IMR-90 (cell line): ENCODE measurements at regions not wholly inside any gene's neighbourhood (a gene's known extent, or its start where the extent isn't known, plus 50 kb on each side); places are given as distances from the start of the nearest gene placed in this dataset.

Experiments used
- ATAC-seq: fragments of 200-7000 bp; cut with Tn5 transposase; 2 replicates; pipeline ENCODE4 v1.9.1; 2020; ENCODE audit warnings: low read depth, mild to moderate bottlenecking, moderate library complexity
- BruUV-seq: library from RNA; stranded (reverse); fragments of 400-500 nt; replicated peaks from 2 replicates; lab custom pipeline; 2021; lab: Mats Ljungman, UMichigan
- CTCF ChIA-PET: fragments of 300-600 bp; formaldehyde crosslinking; extraction: SDS; loops from one replicate; lab custom pipeline; 2021; ENCODE audit warnings: antibody characterized with exemption; lab: Yijun Ruan, JAX
- POLR2A ChIA-PET: fragments of 300-600 bp; sonication (Branson Sonifier 250); formaldehyde crosslinking; loops from one replicate; lab custom pipeline; 2022; ENCODE audit warnings: antibody characterized with exemption; ENCODE audit not compliant: unreplicated experiment; lab: Charles Lee
- DNase-seq: peaks from one replicate; pipeline ENCODE4 v3.0.0; 2013
- H2AFZ ChIP-seq: replicated peaks from 2 replicates; pipeline ENCODE3; 2013; ENCODE audit warnings: low read length, mild to moderate bottlenecking; ENCODE audit not compliant: poor library complexity
- H2AK5ac ChIP-seq: 2 replicates; pipeline ENCODE4 v1.6.1; 2013; ENCODE audit warnings: low read depth, low read length, inconsistent platforms
- H2AK9ac ChIP-seq: replicated peaks from 2 replicates; pipeline ENCODE3; 2013; ENCODE audit warnings: mild to moderate bottlenecking, low read depth, low read length, moderate library complexity; ENCODE audit not compliant: poor library complexity
- H2BK120ac ChIP-seq: 2 replicates; pipeline ENCODE4 v1.6.1; 2013; ENCODE audit warnings: low read depth, low read length, inconsistent platforms
- H2BK15ac ChIP-seq: 3 replicates; pipeline ENCODE4 v1.6.1; 2013; ENCODE audit warnings: low read depth, low read length, inconsistent platforms
- H2BK20ac ChIP-seq: 2 replicates; pipeline ENCODE4 v1.6.1; 2013; ENCODE audit warnings: low read depth, mild to moderate bottlenecking, inconsistent platforms, low read length, moderate library complexity
- H2BK5ac ChIP-seq: 2 replicates; pipeline ENCODE4 v1.6.1; 2013; ENCODE audit warnings: mild to moderate bottlenecking, low read depth, low read length, inconsistent platforms; ENCODE audit not compliant: poor library complexity, severe bottlenecking
- H3K14ac ChIP-seq: replicated peaks from 2 replicates; pipeline ENCODE4 v1.6.1; 2013; ENCODE audit warnings: low read depth, low read length, inconsistent platforms
- H3K18ac ChIP-seq: 2 replicates; pipeline ENCODE4 v1.6.1; 2013; ENCODE audit warnings: low read depth, low read length, control low read depth
- H3K23ac ChIP-seq: 2 replicates; pipeline ENCODE4 v1.6.1; 2013; ENCODE audit warnings: low read depth, low read length, inconsistent platforms
- H3K27ac ChIP-seq: 2 replicates; pipeline ENCODE4 v1.5.1; 2013; ENCODE audit warnings: mild to moderate bottlenecking, control low read depth, low read length; ENCODE audit not compliant: insufficient read depth
- H3K27me3 ChIP-seq: 2 replicates; pipeline ENCODE4 v1.6.1; 2013; ENCODE audit warnings: low read length; ENCODE audit not compliant: control insufficient read depth, insufficient read depth
- H3K36me3 ChIP-seq: 2 replicates; pipeline ENCODE4 v1.6.1; 2013; ENCODE audit warnings: low read length, mixed read lengths; ENCODE audit not compliant: control insufficient read depth, insufficient read depth
- H3K4ac ChIP-seq: 2 replicates; pipeline ENCODE4 v1.6.1; 2013; ENCODE audit warnings: low read depth, low read length, inconsistent platforms
- H3K4me1 ChIP-seq: 2 replicates; pipeline ENCODE4 v1.6.1; 2013; ENCODE audit warnings: low read length, mixed read lengths; ENCODE audit not compliant: control insufficient read depth, insufficient read depth
- H3K4me2 ChIP-seq: 2 replicates; pipeline ENCODE4 v1.6.1; 2013; ENCODE audit warnings: low read depth, mild to moderate bottlenecking, control low read depth, low read length, moderate library complexity
- H3K4me3 ChIP-seq: 2 replicates; pipeline ENCODE4 v1.5.1; 2013; ENCODE audit warnings: low read depth, mild to moderate bottlenecking, control low read depth, low read length, moderate library complexity; ENCODE audit not compliant: insufficient read depth
- H3K56ac ChIP-seq: 2 replicates; pipeline ENCODE4 v1.6.1; 2013; ENCODE audit warnings: low read length, inconsistent platforms; ENCODE audit not compliant: insufficient read depth; ENCODE audit errors: extremely low read depth
- H3K79me1 ChIP-seq, 2 experiments: 2 replicates each; pipeline ENCODE4 v1.6.1; 2013; ENCODE audit warnings: low read length in 2 of 2, inconsistent platforms in 1 of 2, low read depth in 1 of 2
- H3K9ac ChIP-seq: 2 replicates; pipeline ENCODE4 v1.6.1; 2013; ENCODE audit warnings: low read depth, low read length, control low read depth
- H3K9me1 ChIP-seq: 2 replicates; pipeline ENCODE4 v1.6.1; 2013; ENCODE audit warnings: low read length, inconsistent platforms; ENCODE audit not compliant: insufficient read depth
- H3K9me3 ChIP-seq: 2 replicates; pipeline ENCODE4 v1.6.1; 2013; ENCODE audit warnings: low read length; ENCODE audit not compliant: control insufficient read depth, insufficient read depth
- H4K20me1 ChIP-seq: 2 replicates; pipeline ENCODE4 v1.6.1; 2013; ENCODE audit warnings: low read length, inconsistent platforms; ENCODE audit not compliant: insufficient read depth
- H4K5ac ChIP-seq: 2 replicates; pipeline ENCODE4 v1.6.1; 2013; ENCODE audit warnings: mild to moderate bottlenecking, low read depth, low read length, control low read depth
- H4K8ac ChIP-seq, 2 experiments: 2 replicates each; pipeline ENCODE4 v1.6.1; 2013; ENCODE audit warnings: low read depth in 2 of 2, low read length in 2 of 2, control low read depth in 1 of 2, inconsistent platforms in 1 of 2
- H4K91ac ChIP-seq: 2 replicates; pipeline ENCODE4 v1.6.1; 2013; ENCODE audit warnings: low read depth, low read length, inconsistent platforms; ENCODE audit not compliant: insufficient read depth
- CEBPB ChIP-seq: IDR thresholded peaks from 2 replicates; pipeline ENCODE4 v1.6.1; 2012; ENCODE audit warnings: low read depth, low read length, improper control_type of control experiment
- CTCF ChIP-seq: conservative IDR thresholded peaks from 2 replicates; pipeline ENCODE4 v1.5.1; 2012; ENCODE audit warnings: mild to moderate bottlenecking, low read depth, low read length, improper control_type of control experiment
- ELK1 ChIP-seq: fragments of 150-350 bp; IDR thresholded peaks from 2 replicates; pipeline ENCODE4 v1.6.1; 2016; ENCODE audit warnings: low read depth, mild to moderate bottlenecking, low read length, moderate library complexity, borderline replicate concordance
- FOS ChIP-seq: fragments of 150-350 bp; IDR thresholded peaks from 2 replicates; pipeline ENCODE4 v1.6.1; 2016; ENCODE audit warnings: low read depth, low read length
- MAFK ChIP-seq: IDR thresholded peaks from 2 replicates; pipeline ENCODE4 v1.6.1; 2012; ENCODE audit warnings: low read depth, low read length, improper control_type of control experiment
- MAZ ChIP-seq: IDR thresholded peaks from 2 replicates; pipeline ENCODE4 v1.6.1; 2012; ENCODE audit warnings: low read depth, mild to moderate bottlenecking, low read length, improper control_type of control experiment, moderate library complexity, borderline replicate concordance
- MXI1 ChIP-seq: IDR thresholded peaks from 2 replicates; pipeline ENCODE4 v1.6.1; 2012; ENCODE audit warnings: low read depth, mild to moderate bottlenecking, low read length, moderate library complexity, borderline replicate concordance
- NFE2L2 ChIP-seq: fragments of 150-350 bp; IDR thresholded peaks from 2 replicates; pipeline ENCODE4 v1.6.1; 2016; ENCODE audit warnings: low read depth, mild to moderate bottlenecking, low read length
- POLR2A ChIP-seq: IDR thresholded peaks from 2 replicates; pipeline ENCODE4 v1.6.1; 2012; ENCODE audit warnings: mild to moderate bottlenecking, low read depth, low read length
- RAD21 ChIP-seq: IDR thresholded peaks from 2 replicates; pipeline ENCODE4 v1.6.1; 2012; ENCODE audit warnings: low read length, improper control_type of control experiment
- RCOR1 ChIP-seq: IDR thresholded peaks from 2 replicates; pipeline ENCODE4 v1.6.1; 2012; ENCODE audit warnings: mild to moderate bottlenecking, low read length, improper control_type of control experiment; ENCODE audit not compliant: insufficient replicate concordance
- SMC3 ChIP-seq: fragments of 150-350 bp; IDR thresholded peaks from 2 replicates; pipeline ENCODE4 v1.6.1; 2016; ENCODE audit warnings: low read depth, mild to moderate bottlenecking, antibody characterized with exemption, low read length, moderate library complexity
- WGBS, 2 experiments: methylation state at CpG; one replicate each; pipeline versions ENCODE4 v1.1.5 to v1.1.7; 2013; ENCODE audit warnings: missing lambda C conversion rate in 2 of 2; ENCODE audit not compliant: insufficient read length in 1 of 2; ENCODE audit errors: extremely low coverage in 2 of 2; 5-methylcytosine and 5-hydroxymethylcytosine counted together
- dilution Hi-C: fragments of 300-500 bp; cut with HindIII; formaldehyde crosslinking; loops from one replicate; pipeline ENCODE4 v1.14.3; 2018; ENCODE audit warnings: low sequenced_read_pairs; ENCODE audit not compliant: unreplicated experiment
- in situ Hi-C: fragments of 300-500 bp; cut with MboI; formaldehyde crosslinking; loops from 3 replicates; pipeline ENCODE4 v1.14.3; 2019; ENCODE audit warnings: low sequenced_read_pairs, inconsistent platforms, mixed read lengths
- intact Hi-C: fragments of 100-400 bp; cut with micrococcal nuclease; formaldehyde crosslinking; loops from 2 replicates; pipeline ENCODE4 v1.10.0; 2022
- TF ChIP-seq, protein P1 (sequence below): fragments of 150-350 bp; IDR thresholded peaks from 2 replicates; pipeline ENCODE4 v1.6.1; 2017; ENCODE audit warnings: mild to moderate bottlenecking, antibody characterized with exemption, low read length, low read depth

GRCh38 chr6:92188016-92188415, 1231.3 kb downstream of the EPHA7 start:
- dilution Hi-C loops (no loop called here), in situ Hi-C loops (no loop called here), intact Hi-C loops (no loop called here)
- Histone ChIP-seq H3K4me1 (no peaks in the 10 kb centered on the region), H4K5ac (no peak overlapping the region), H2BK5ac (no peak overlapping the region), H4K20me1 (no peaks in the 10 kb centered on the region), H2AK9ac (no peak overlapping the region), H3K4ac (no peak overlapping the region), H3K4me2 (no peak overlapping the region), H3K79me1 (no peaks in the 10 kb centered on the region), H2BK15ac (no peak overlapping the region), H2AK5ac (no peak overlapping the region), H3K23ac (no peak overlapping the region), H3K9me3 (no peaks in the 10 kb centered on the region), H2BK20ac (no peak overlapping the region), H3K9ac (no peak overlapping the region), H3K56ac (no peak overlapping the region), H4K91ac (no peak overlapping the region), H3K27ac (no peak overlapping the region), H3K4me3 (no peak overlapping the region), H2AFZ (no peak overlapping the region), H3K36me3 (no peaks in the 10 kb centered on the region), H3K14ac (no peak overlapping the region), H4K8ac (no peak overlapping the region), H3K27me3 (no peaks in the 10 kb centered on the region), H3K18ac (no peak overlapping the region), H3K9me1 (no peaks in the 10 kb centered on the region), H2BK120ac (no peak overlapping the region)
- WGBS, 2 experiments: no CpG with 5 or more reads among the region's 1 CpG
- BruUV-seq: no TSS peak
- DNase-seq (no peak), ATAC-seq (no peak)
- no peak for TF ChIP-seq NFE2L2
- no peak for TF ChIP-seq ELK1
- TF ChIP-seq CTCF: no peak
- no peak for TF ChIP-seq RCOR1
- TF ChIP-seq POLR2A: no peak
- TF ChIP-seq CEBPB: no peak
- no peak for TF ChIP-seq RAD21
- TF ChIP-seq, protein P1, sequence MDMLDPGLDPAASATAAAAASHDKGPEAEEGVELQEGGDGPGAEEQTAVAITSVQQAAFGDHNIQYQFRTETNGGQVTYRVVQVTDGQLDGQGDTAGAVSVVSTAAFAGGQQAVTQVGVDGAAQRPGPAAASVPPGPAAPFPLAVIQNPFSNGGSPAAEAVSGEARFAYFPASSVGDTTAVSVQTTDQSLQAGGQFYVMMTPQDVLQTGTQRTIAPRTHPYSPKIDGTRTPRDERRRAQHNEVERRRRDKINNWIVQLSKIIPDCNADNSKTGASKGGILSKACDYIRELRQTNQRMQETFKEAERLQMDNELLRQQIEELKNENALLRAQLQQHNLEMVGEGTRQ: no peak
- TF ChIP-seq FOS: no peak
- no peak for TF ChIP-seq MXI1
- no peak for TF ChIP-seq SMC3
- TF ChIP-seq MAFK: no peak
- no peak for TF ChIP-seq MAZ
- CTCF ChIA-PET: interaction anchor here (1.4 kb wide), 1 partner anchor 12 kb away, joined by 3 read pairs; no protein-coding TSS in a partner anchor
- POLR2A ChIA-PET: no interaction called here
